PC-9 (cell line): ENCODE measurements at regions not wholly inside any gene's neighbourhood (a gene's known extent, or its start where the extent isn't known, plus 50 kb on each side); places are given as distances from the start of the nearest gene placed in this dataset.

ENCODE experiments used
- BruUV-seq: library from RNA; stranded (reverse); fragments of 400-500 nt; replicated peaks from 2 replicates; lab custom pipeline; 2021; lab: Mats Ljungman, UMichigan
- CTCF ChIA-PET: fragments of 300-600 bp; sonication (Branson Sonifier 250); formaldehyde crosslinking; loops from one replicate; lab custom pipeline; 2022; ENCODE audit warnings: antibody characterized with exemption; lab: Charles Lee
- POLR2A ChIA-PET: fragments of 300-600 bp; sonication (Branson Sonifier 250); formaldehyde crosslinking; loops from one replicate; lab custom pipeline; 2022; ENCODE audit warnings: antibody characterized with exemption; ENCODE audit not compliant: unreplicated experiment; lab: Charles Lee
- DNase-seq, 2 experiments: peaks; one replicate each; pipeline versions ENCODE4 v3.0.0 to v3.0.0-alpha.2; 2015 to 2022; ENCODE audit warnings: mixed read lengths in 1 of 2
- H2AFZ ChIP-seq: fragments of 200-600 bp; sonication (generic); 2 replicates; pipeline ENCODE4 v1.8.1; 2017; ENCODE audit warnings: antibody characterized with exemption
- H3F3A ChIP-seq: fragments of 200-600 bp; sonication (generic); 2 replicates; pipeline ENCODE4 v1.8.1; 2017; ENCODE audit warnings: antibody characterized with exemption, mild to moderate bottlenecking, low read depth; ENCODE audit not compliant: insufficient read depth
- H3K27ac ChIP-seq: fragments of 200-600 bp; sonication (generic); 2 replicates; pipeline ENCODE4 v1.6.1; 2016; ENCODE audit warnings: mixed run types
- H3K27me3 ChIP-seq: fragments of 200-600 bp; sonication (generic); 2 replicates; pipeline ENCODE4 v1.6.1; 2016; ENCODE audit warnings: low read depth, mixed run types; ENCODE audit not compliant: insufficient read depth
- H3K36me3 ChIP-seq: fragments of 200-600 bp; sonication (generic); 2 replicates; pipeline ENCODE4 v1.6.1; 2016; ENCODE audit warnings: low read depth, mixed run types
- H3K4me1 ChIP-seq: fragments of 200-600 bp; sonication (generic); replicated peaks from 2 replicates; pipeline ENCODE4 v1.6.1; 2016; ENCODE audit warnings: mixed run types; ENCODE audit not compliant: insufficient read depth
- H3K4me2 ChIP-seq: fragments of 200-600 bp; sonication (generic); 2 replicates; pipeline ENCODE4 v1.6.1; 2017; ENCODE audit warnings: mixed run types
- H3K4me3 ChIP-seq: fragments of 200-600 bp; sonication (generic); 2 replicates; pipeline ENCODE4 v1.6.1; 2016; ENCODE audit warnings: mixed run types
- H3K79me2 ChIP-seq: fragments of 200-600 bp; sonication (generic); 2 replicates; pipeline ENCODE4 v1.6.1; 2017; ENCODE audit warnings: low read depth, mixed run types
- H3K9me2 ChIP-seq: fragments of 200-600 bp; sonication (generic); 2 replicates; pipeline ENCODE4 v1.8.1; 2017; ENCODE audit warnings: mild to moderate bottlenecking; ENCODE audit not compliant: insufficient read depth
- H3K9me3 ChIP-seq: fragments of 200-600 bp; sonication (generic); 2 replicates; pipeline ENCODE4 v1.8.1; 2016; ENCODE audit warnings: low read depth; ENCODE audit not compliant: insufficient read depth
- H4K20me1 ChIP-seq: fragments of 200-600 bp; sonication (generic); 2 replicates; pipeline ENCODE4 v1.8.1; 2017; ENCODE audit not compliant: insufficient read depth
- CTCF ChIP-seq: fragments of 200-600 bp; sonication (generic); conservative IDR thresholded peaks from 2 replicates; pipeline ENCODE4 v1.6.1; 2017; ENCODE audit warnings: mixed run types, antibody characterized with exemption, mild to moderate bottlenecking, moderate library complexity
- EZH2 ChIP-seq: fragments of 200-600 bp; sonication (generic); IDR thresholded peaks from 2 replicates; pipeline ENCODE4 v1.8.0; 2017; ENCODE audit warnings: antibody characterized with exemption, low read depth
- intact Hi-C: fragments of 100-400 bp; cut with micrococcal nuclease; formaldehyde crosslinking; loops from one replicate; pipeline ENCODE4 v1.10.0; 2022; ENCODE audit not compliant: unreplicated experiment

- CTCF ChIA-PET = no interaction called here
Measured at GRCh38 chr2:142316049-142316448, 185.2 kb upstream of the LRP1B start.

GRCh38 chr2:142315346-142315745 lies 184.5 kb upstream of the LRP1B start:
- CTCF ChIA-PET = no interaction called here
- TF ChIP-seq EZH2 = no peak
- TF ChIP-seq CTCF = no peak
- DNase-seq = no peak

More at GRCh38 chr2:142316049-142316448, 185.2 kb upstream of the LRP1B start:
- Histone ChIP-seq H3K9me2 (no peaks in the 10 kb centered on the region), H3F3A (no peaks in the 10 kb centered on the region), H3K4me3 (no peak overlapping the region), H3K27ac (no peak overlapping the region), H3K4me2 (no peak overlapping the region), H2AFZ (no peak overlapping the region), H3K36me3 (no peaks in the 10 kb centered on the region), H3K4me1 (no peaks in the 10 kb centered on the region), H3K9me3 (no peaks in the 10 kb centered on the region; the same call in 1 of the 2 replicates), H3K27me3 (no peaks in the 10 kb centered on the region), H3K79me2 (no peaks in the 10 kb centered on the region), H4K20me1 (no peaks in the 10 kb centered on the region)
- DNase-seq = no peak
- POLR2A ChIA-PET = no interaction called here
- intact Hi-C loops = no loop called here
- TF ChIP-seq EZH2 (no peak), CTCF (no peak)
- no TSS peak for BruUV-seq

GRCh38 chr2:142314164-142314563 lies 183.3 kb upstream of the LRP1B start:
- Histone ChIP-seq H3K79me2 (no peaks in the 10 kb centered on the region), H3K9me3 (no peaks in the 10 kb centered on the region; the same call in 1 of the 2 replicates), H3F3A (no peaks in the 10 kb centered on the region), H4K20me1 (no peaks in the 10 kb centered on the region), H3K27ac (no peak overlapping the region), H3K4me1 (no peaks in the 10 kb centered on the region), H3K27me3 (no peaks in the 10 kb centered on the region), H3K4me3 (no peak overlapping the region), H3K4me2 (no peak overlapping the region), H3K36me3 (no peaks in the 10 kb centered on the region), H2AFZ (no peak overlapping the region), H3K9me2 (no peaks in the 10 kb centered on the region)
- TF ChIP-seq CTCF (no peak), EZH2 (no peak)
- ChIA-PET CTCF (no interaction called here), POLR2A (no interaction called here)
- no TSS peak for BruUV-seq
- intact Hi-C loops = no loop called here
- DNase-seq = no peak

More at GRCh38 chr2:142315346-142315745, 184.5 kb upstream of the LRP1B start:
- Histone ChIP-seq H3K27ac (no peak overlapping the region), H3K79me2 (no peaks in the 10 kb centered on the region), H3K27me3 (no peaks in the 10 kb centered on the region), H3F3A (no peaks in the 10 kb centered on the region), H3K36me3 (no peaks in the 10 kb centered on the region), H3K4me1 (no peaks in the 10 kb centered on the region), H3K9me3 (no peaks in the 10 kb centered on the region; the same call in 1 of the 2 replicates), H3K4me2 (no peak overlapping the region), H3K4me3 (no peak overlapping the region), H3K9me2 (no peaks in the 10 kb centered on the region), H2AFZ (no peak overlapping the region), H4K20me1 (no peaks in the 10 kb centered on the region)
- BruUV-seq = no TSS peak
- POLR2A ChIA-PET = no interaction called here
- intact Hi-C loops = no loop called here
